Activated CD8-positive, alpha-beta T cell treated with anti-CD3 and anti-CD28 coated beads for 36 hours (primary cell): ENCODE measurements at regions not wholly inside any gene's neighbourhood (a gene's known extent, or its start where the extent isn't known, plus 50 kb on each side); places are given as distances from the start of the nearest gene placed in this dataset.

Experiments used
- ATAC-seq: fragments of 200-7000 bp; cut with Tn5 transposase; one replicate; pipeline ENCODE4 v1.10.0; 2021; ENCODE audit warnings: mild to moderate bottlenecking, moderate library complexity
- CTCF ChIA-PET: fragments of 350-600 bp; sonication (Branson Sonifier 250); formaldehyde crosslinking; loops from one replicate; lab custom pipeline; 2021; ENCODE audit warnings: antibody characterized with exemption; lab: Charles Lee
- POLR2A ChIA-PET: fragments of 350-600 bp; sonication (Branson Sonifier 250); formaldehyde crosslinking; loops from one replicate; lab custom pipeline; 2021; ENCODE audit warnings: antibody characterized with exemption; lab: Charles Lee
- DNase-seq: peaks from one replicate; pipeline ENCODE4 v3.0.0-alpha.2; 2020
- H3K27ac Mint-ChIP-seq: one replicate; pipeline ENCODE4 v1.8.0; 2021; ENCODE audit warnings: mild to moderate bottlenecking, mixed read lengths
- H3K27me3 Mint-ChIP-seq: one replicate; pipeline ENCODE4 v1.8.0; 2021; ENCODE audit warnings: mixed read lengths
- H3K36me3 Mint-ChIP-seq: one replicate; pipeline ENCODE4 v1.8.0; 2021; ENCODE audit warnings: low read depth, mixed read lengths
- H3K4me1 Mint-ChIP-seq: one replicate; pipeline ENCODE4 v1.8.0; 2021; ENCODE audit warnings: low read depth, mixed read lengths
- H3K4me3 Mint-ChIP-seq: one replicate; pipeline ENCODE4 v1.8.0; 2021; ENCODE audit warnings: mild to moderate bottlenecking, moderate library complexity, mixed read lengths
- H3K9me3 Mint-ChIP-seq: one replicate; pipeline ENCODE4 v1.8.0; 2021; ENCODE audit warnings: mixed read lengths
- CTCF ChIP-seq: fragments of 200-600 bp; IDR thresholded peaks from one replicate; pipeline ENCODE4 v1.8.0; 2022; ENCODE audit warnings: antibody characterized with exemption, mild to moderate bottlenecking
- intact Hi-C: fragments of 100-400 bp; cut with micrococcal nuclease; formaldehyde crosslinking; loops from one replicate; pipeline ENCODE4 v1.10.0; 2022

- Mint-ChIP-seq H3K4me1 (no peaks in the 10 kb centered on the region), H3K9me3 (no peaks in the 10 kb centered on the region), H3K27ac (no peak overlapping the region), H3K27me3 (no peaks in the 10 kb centered on the region), H3K4me3 (no peak overlapping the region), H3K36me3 (no peaks in the 10 kb centered on the region)
- intact Hi-C loops: no loop called here
- ATAC-seq (no peak), DNase-seq (no peak)
- POLR2A ChIA-PET: no interaction called here
- no peak for TF ChIP-seq CTCF
- CTCF ChIA-PET: no interaction called here
Measured at GRCh38 chr4:57544811-57545654, 434.8 kb upstream of the IGFBP7 start.

DNA sequence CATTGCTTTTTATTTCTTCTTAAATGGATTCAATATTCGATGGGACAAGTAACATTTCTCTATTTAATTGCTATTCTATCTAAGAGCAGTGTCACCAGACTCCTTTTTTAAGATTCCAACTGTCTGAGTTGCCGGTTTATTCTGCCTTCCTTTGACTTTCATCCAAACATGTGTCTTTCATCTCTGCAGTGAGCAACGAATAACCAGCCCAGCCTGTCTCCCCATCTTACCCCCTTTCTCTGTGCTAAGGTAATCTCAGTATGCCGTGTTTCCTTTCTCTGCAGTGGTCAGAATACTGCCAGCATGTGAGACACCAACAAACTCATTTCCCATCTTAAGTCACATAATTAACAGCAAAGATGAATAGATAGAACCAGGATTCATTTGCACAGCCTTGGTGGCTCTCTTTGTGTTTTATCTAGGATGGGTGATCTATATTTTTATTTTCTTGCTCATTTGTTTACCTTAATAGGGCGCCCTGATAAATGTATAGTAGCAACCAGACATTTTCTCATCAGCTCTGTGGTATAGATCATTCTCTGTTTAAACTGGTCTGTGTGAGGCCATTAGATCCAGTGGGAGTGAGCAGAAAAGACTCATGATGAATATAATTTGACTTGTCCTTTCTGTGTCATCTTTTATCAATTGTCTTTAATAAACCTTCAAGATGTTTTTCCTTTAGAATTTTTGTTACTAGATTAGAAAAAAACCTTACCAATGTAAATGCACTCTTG lies 394.8 kb upstream of the IGFBP7 start:
- H3K9me3 Mint-ChIP-seq: peaks cover 3% of the 10 kb centered on the region
- no peak for ATAC-seq
- ChIA-PET POLR2A (no interaction called here), CTCF (no interaction called here)
- no peak overlapping the region for H3K27ac Mint-ChIP-seq
- no peaks in the 10 kb centered on the region for H3K4me1 Mint-ChIP-seq
- H3K4me3 Mint-ChIP-seq: no peak overlapping the region
- H3K36me3 Mint-ChIP-seq: no peaks in the 10 kb centered on the region
- H3K27me3 Mint-ChIP-seq: no peaks in the 10 kb centered on the region
- TF ChIP-seq CTCF: no peak
- intact Hi-C loops: no loop called here
- DNase-seq: no peak

DNA sequence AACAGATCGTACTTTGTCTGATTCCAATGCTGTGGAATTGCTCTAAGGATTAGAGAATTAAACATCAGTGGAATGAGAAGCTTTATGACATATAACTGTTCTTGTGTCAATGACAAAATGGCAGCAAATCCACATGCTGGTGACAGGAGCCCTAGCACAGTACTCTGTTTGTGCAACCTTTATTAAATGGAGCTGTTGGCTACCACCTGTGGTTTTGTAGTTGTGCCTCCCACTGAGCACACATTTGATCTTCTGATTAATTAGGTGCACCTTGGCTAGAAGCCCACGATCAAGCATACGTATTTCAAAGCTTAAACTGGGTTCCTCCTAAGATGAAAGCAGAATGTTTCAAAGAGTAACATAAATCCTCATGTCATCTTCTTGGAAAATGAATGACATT lies 394.0 kb upstream of the IGFBP7 start:
- no peak for DNase-seq
- Mint-ChIP-seq H3K4me1 (no peaks in the 10 kb centered on the region), H3K27me3 (no peaks in the 10 kb centered on the region), H3K36me3 (no peaks in the 10 kb centered on the region), H3K9me3 (peaks cover 3% of the 10 kb centered on the region), H3K4me3 (no peak overlapping the region), H3K27ac (no peak overlapping the region)
- intact Hi-C loops: no loop called here
- ATAC-seq: no peak
- ChIA-PET CTCF (no interaction called here), POLR2A (no interaction called here)
- no peak for TF ChIP-seq CTCF

DNA sequence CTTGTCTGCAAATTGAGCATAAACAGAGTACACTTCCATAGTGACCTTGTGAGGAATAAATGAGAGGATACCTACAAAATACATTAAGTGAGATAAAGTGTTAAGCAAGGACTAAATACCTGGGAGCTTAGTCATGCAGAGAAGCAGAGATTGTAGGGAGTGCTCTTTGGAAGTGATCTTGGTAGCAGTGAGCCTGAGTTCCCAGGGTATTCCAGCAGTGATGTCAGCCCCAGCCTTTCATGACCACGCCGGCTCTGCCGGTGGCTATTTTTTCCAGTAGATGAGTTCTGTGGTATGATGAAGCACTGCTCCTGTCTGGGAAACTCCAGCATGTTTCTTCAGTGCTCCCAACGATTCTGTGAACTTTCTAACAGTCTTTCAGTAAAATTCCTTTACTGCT lies 391.5 kb upstream of the IGFBP7 start:
- H3K9me3 Mint-ChIP-seq: peaks cover 3% of the 10 kb centered on the region
- ATAC-seq: no peak
- H3K27me3 Mint-ChIP-seq: no peaks in the 10 kb centered on the region
- no peak overlapping the region for H3K4me3 Mint-ChIP-seq
- DNase-seq: no peak
- H3K4me1 Mint-ChIP-seq: no peaks in the 10 kb centered on the region
- intact Hi-C loops: no loop called here
- POLR2A ChIA-PET: no interaction called here
- TF ChIP-seq CTCF: no peak
- no peak overlapping the region for H3K27ac Mint-ChIP-seq
- no peaks in the 10 kb centered on the region for H3K36me3 Mint-ChIP-seq
- CTCF ChIA-PET: no interaction called here

DNA sequence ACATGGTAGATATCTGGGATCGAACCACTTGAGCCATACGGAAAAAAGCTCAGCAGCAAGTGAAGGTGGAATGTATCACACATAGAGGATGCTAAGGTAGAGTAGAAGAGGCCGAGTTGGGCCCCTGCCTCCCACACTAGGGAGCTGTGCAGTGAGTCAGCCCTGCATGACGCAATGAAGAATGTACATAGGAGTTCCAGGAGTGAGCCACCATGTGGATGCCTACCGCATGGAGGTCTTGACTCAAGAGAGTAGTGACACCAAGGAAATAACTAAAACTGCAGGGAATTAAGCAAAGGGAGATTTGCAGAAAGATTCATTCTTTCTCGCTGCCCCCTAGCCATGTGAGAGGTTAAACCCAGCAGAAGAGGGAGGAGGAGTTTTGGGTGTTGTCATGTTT lies 389.6 kb upstream of the IGFBP7 start:
- Mint-ChIP-seq H3K36me3 (no peaks in the 10 kb centered on the region), H3K4me3 (no peak overlapping the region), H3K27ac (no peak overlapping the region), H3K4me1 (no peaks in the 10 kb centered on the region), H3K27me3 (no peaks in the 10 kb centered on the region), H3K9me3 (peaks cover 3% of the 10 kb centered on the region)
- no peak for ATAC-seq
- intact Hi-C loops: no loop called here
- no peak for TF ChIP-seq CTCF
- ChIA-PET CTCF (interaction anchor here (0.7 kb wide), 1 partner anchor 336 kb away, joined by 3 read pairs; no protein-coding TSS in a partner anchor), POLR2A (no interaction called here)
- DNase-seq: no peak
